H9 (cell line): ENCODE measurements at regions not wholly inside any gene's neighbourhood (a gene's known extent, or its start where the extent isn't known, plus 50 kb on each side); places are given as distances from the start of the nearest gene placed in this dataset.

Experiments used
- DNase-seq: peaks from one replicate; pipeline ENCODE4 v3.0.0-alpha.2; 2017
- H2AFZ ChIP-seq: one replicate; pipeline ENCODE4 v1.6.1; 2013; ENCODE audit warnings: mild to moderate bottlenecking, low read length, control low read depth, moderate library complexity
- H2AK5ac ChIP-seq: 2 replicates; pipeline ENCODE4 v1.6.1; 2013; ENCODE audit warnings: low read length, control low read depth, mixed read lengths; ENCODE audit not compliant: insufficient read length
- H2BK120ac ChIP-seq: one replicate; pipeline ENCODE4 v1.6.1; 2013; ENCODE audit warnings: low read depth, mild to moderate bottlenecking, low read length, control low read depth, inconsistent platforms; ENCODE audit not compliant: poor library complexity, severe bottlenecking
- H2BK12ac ChIP-seq: 2 replicates; pipeline ENCODE4 v1.6.1; 2013; ENCODE audit warnings: low read length, control low read depth, mixed read lengths, low read depth; ENCODE audit not compliant: insufficient read length
- H2BK15ac ChIP-seq: 2 replicates; pipeline ENCODE4 v1.6.1; 2013; ENCODE audit warnings: low read depth, low read length, control low read depth
- H2BK20ac ChIP-seq: one replicate; pipeline ENCODE4 v1.6.1; 2013; ENCODE audit warnings: low read depth, mild to moderate bottlenecking, low read length, control low read depth, inconsistent platforms; ENCODE audit not compliant: poor library complexity, severe bottlenecking
- H2BK5ac ChIP-seq: 2 replicates; pipeline ENCODE4 v1.6.1; 2013; ENCODE audit warnings: low read length, control low read depth, mixed read lengths; ENCODE audit not compliant: insufficient read length
- H3K14ac ChIP-seq: 2 replicates; pipeline ENCODE4 v1.6.1; 2013; ENCODE audit warnings: low read length, control low read depth; ENCODE audit not compliant: insufficient read depth
- H3K18ac ChIP-seq: 2 replicates; pipeline ENCODE4 v1.6.1; 2013; ENCODE audit warnings: low read depth, mild to moderate bottlenecking, mixed read lengths, low read length, control low read depth; ENCODE audit not compliant: insufficient read length
- H3K23ac ChIP-seq: 2 replicates; pipeline ENCODE4 v1.6.1; 2013; ENCODE audit warnings: low read length, control low read depth, mixed read lengths, low read depth; ENCODE audit not compliant: insufficient read length
- H3K23me2 ChIP-seq: 2 replicates; pipeline ENCODE4 v1.6.1; 2013; ENCODE audit warnings: low read depth, mild to moderate bottlenecking, mixed read lengths, low read length, control low read depth; ENCODE audit not compliant: insufficient read length, poor library complexity, severe bottlenecking
- H3K27ac ChIP-seq: 2 replicates; pipeline ENCODE4 v1.5.1; 2013; ENCODE audit warnings: low read length, control low read depth, mixed read lengths, low read depth; ENCODE audit not compliant: insufficient read length
- H3K27me3 ChIP-seq: 2 replicates; pipeline ENCODE4 v1.6.1; 2013; ENCODE audit warnings: low read length, control low read depth, inconsistent platforms; ENCODE audit not compliant: insufficient read depth
- H3K4ac ChIP-seq: 2 replicates; pipeline ENCODE4 v1.6.1; 2013; ENCODE audit warnings: low read depth, mild to moderate bottlenecking, control low read depth, inconsistent platforms, low read length, moderate library complexity
- H3K4me1 ChIP-seq: 2 replicates; pipeline ENCODE4 v1.6.1; 2013; ENCODE audit warnings: low read length, control low read depth, inconsistent platforms; ENCODE audit not compliant: insufficient read depth
- H3K4me2 ChIP-seq: 2 replicates; pipeline ENCODE4 v1.6.1; 2013; ENCODE audit warnings: low read length, control low read depth, mixed read lengths; ENCODE audit not compliant: insufficient read length, insufficient read depth
- H3K56ac ChIP-seq: 2 replicates; pipeline ENCODE4 v1.6.1; 2013; ENCODE audit warnings: low read depth, mild to moderate bottlenecking, mixed read lengths, low read length, control low read depth; ENCODE audit not compliant: insufficient read length
- H3K79me1 ChIP-seq: 2 replicates; pipeline ENCODE4 v1.6.1; 2013; ENCODE audit warnings: low read depth, mild to moderate bottlenecking, moderate library complexity, low read length, control low read depth, inconsistent platforms; ENCODE audit not compliant: insufficient read depth, poor library complexity, severe bottlenecking
- H3K79me2 ChIP-seq: 2 replicates; pipeline ENCODE4 v1.6.1; 2013; ENCODE audit warnings: low read length, control low read depth, inconsistent platforms; ENCODE audit not compliant: insufficient read depth
- H3K9ac ChIP-seq: 2 replicates; pipeline ENCODE4 v1.6.1; 2013; ENCODE audit warnings: low read length, control low read depth, mixed read lengths; ENCODE audit not compliant: insufficient read length; ENCODE audit errors: extremely low read depth
- H3K9me3 ChIP-seq: one replicate; pipeline ENCODE4 v1.6.1; 2013; ENCODE audit warnings: low read depth, low read length, inconsistent platforms; ENCODE audit not compliant: control insufficient read depth
- H3T11ph ChIP-seq: one replicate; pipeline ENCODE4 v1.6.1; 2013; ENCODE audit warnings: mild to moderate bottlenecking, low read length, control low read depth, inconsistent platforms
- H4K20me1 ChIP-seq: one replicate; pipeline ENCODE4 v1.6.1; 2013; ENCODE audit not compliant: control insufficient read depth, insufficient read length, insufficient read depth
- H4K5ac ChIP-seq: 2 replicates; pipeline ENCODE4 v1.6.1; 2013; ENCODE audit warnings: low read depth, mild to moderate bottlenecking, mixed read lengths, low read length, control low read depth; ENCODE audit not compliant: insufficient read length
- H4K8ac ChIP-seq: replicated peaks from 2 replicates; pipeline ENCODE4 v1.6.1; 2013; ENCODE audit warnings: low read length, control low read depth, mixed read lengths, low read depth; ENCODE audit not compliant: insufficient read length
- H4K91ac ChIP-seq: 2 replicates; pipeline ENCODE4 v1.6.1; 2013; ENCODE audit warnings: low read depth, mild to moderate bottlenecking, moderate library complexity, mixed read lengths, low read length, control low read depth; ENCODE audit not compliant: insufficient read length
- H3K27ac Mint-ChIP-seq, 3 experiments: 2 replicates in 2 of 3; 3 replicates in 1 of 3; pipeline ENCODE4 v1.8.0; 2020 to 2021; ENCODE audit warnings: mixed read lengths in 3 of 3, mild to moderate bottlenecking in 1 of 3, moderate library complexity in 1 of 3
- H3K27me3 Mint-ChIP-seq: 2 replicates; pipeline ENCODE4 v1.8.0; 2021; ENCODE audit warnings: low read depth, mild to moderate bottlenecking, moderate library complexity, mixed read lengths
- H3K36me3 Mint-ChIP-seq, 3 experiments: 2 replicates in 2 of 3; 3 replicates in 1 of 3; pipeline ENCODE4 v1.8.0; 2020 to 2021; ENCODE audit warnings: low read depth in 3 of 3, mixed read lengths in 3 of 3; ENCODE audit not compliant: insufficient read depth in 1 of 3
- H3K4me1 Mint-ChIP-seq, 2 experiments: 2 replicates each; pipeline ENCODE4 v1.8.0; 2020; ENCODE audit warnings: mixed read lengths in 2 of 2
- H3K4me3 Mint-ChIP-seq, 2 experiments: 2 replicates in 1 of 2; 3 replicates in 1 of 2; pipeline ENCODE4 v1.8.0; 2020 to 2021; ENCODE audit warnings: mild to moderate bottlenecking in 2 of 2, mixed read lengths in 2 of 2, moderate library complexity in 1 of 2
- H3K9me3 Mint-ChIP-seq, 2 experiments: 2 replicates in 1 of 2; 3 replicates in 1 of 2; pipeline ENCODE4 v1.8.0; 2020; ENCODE audit warnings: mild to moderate bottlenecking in 2 of 2, mixed read lengths in 2 of 2, moderate library complexity in 1 of 2
- TF ChIP-seq, protein P1 (sequence below): fragments of 200-600 bp; sonication (generic); conservative IDR thresholded peaks from 3 replicates; pipeline ENCODE4 v1.8.0; 2021; ENCODE audit warnings: antibody characterized with exemption, mild to moderate bottlenecking

DNA sequence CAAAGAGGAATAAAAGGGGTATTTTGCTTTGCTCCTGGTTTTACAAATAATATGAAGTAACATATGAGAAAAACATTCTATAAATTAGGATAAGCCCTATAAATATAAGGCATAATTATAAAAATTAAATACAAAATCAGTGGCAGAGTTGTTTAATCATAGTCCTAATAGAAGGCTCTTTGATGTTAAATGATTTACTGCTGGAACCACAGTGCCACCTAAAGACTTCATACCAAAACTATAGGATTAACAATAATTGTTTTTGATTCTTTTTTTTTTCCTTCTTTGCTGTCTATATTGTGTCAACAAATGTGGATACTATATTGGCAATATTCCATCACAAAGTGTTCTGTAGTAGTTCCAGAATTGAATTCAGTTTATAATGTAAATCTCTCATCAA is 837.7 kb upstream of the SLC39A10 start:
- no peak for DNase-seq
- Histone ChIP-seq H2AFZ (no peak overlapping the region), H3K23me2 (no peaks in the 10 kb centered on the region), H2AK5ac (no peak overlapping the region), H3K14ac (no peak overlapping the region), H3K79me1 (no peaks in the 10 kb centered on the region), H3K4me1 (no peaks in the 10 kb centered on the region), H4K91ac (no peak overlapping the region), H4K5ac (no peak overlapping the region), H3K4me2 (no peak overlapping the region), H3K27ac (no peak overlapping the region), H2BK15ac (no peak overlapping the region), H3K9me3 (no peaks in the 10 kb centered on the region), H3K27me3 (no peaks in the 10 kb centered on the region), H4K20me1 (no peaks in the 10 kb centered on the region), H3K79me2 (no peaks in the 10 kb centered on the region), H2BK120ac (no peak overlapping the region), H2BK12ac (no peak overlapping the region), H3T11ph (no peak overlapping the region), H3K4ac (no peak overlapping the region), H2BK20ac (no peak overlapping the region), H2BK5ac (no peak overlapping the region), H3K56ac (no peak overlapping the region), H3K18ac (no peak overlapping the region), H4K8ac (no peak overlapping the region), H3K23ac (no peak overlapping the region), H3K9ac (no peak overlapping the region)
- Mint-ChIP-seq H3K4me3 (no peak overlapping the region), H3K9me3 (no peaks in the 10 kb centered on the region), H3K36me3 (no peaks in the 10 kb centered on the region), H3K27ac (no peak overlapping the region), H3K4me1 (no peaks in the 10 kb centered on the region), H3K27me3 (no peaks in the 10 kb centered on the region)
- TF ChIP-seq, protein P1, sequence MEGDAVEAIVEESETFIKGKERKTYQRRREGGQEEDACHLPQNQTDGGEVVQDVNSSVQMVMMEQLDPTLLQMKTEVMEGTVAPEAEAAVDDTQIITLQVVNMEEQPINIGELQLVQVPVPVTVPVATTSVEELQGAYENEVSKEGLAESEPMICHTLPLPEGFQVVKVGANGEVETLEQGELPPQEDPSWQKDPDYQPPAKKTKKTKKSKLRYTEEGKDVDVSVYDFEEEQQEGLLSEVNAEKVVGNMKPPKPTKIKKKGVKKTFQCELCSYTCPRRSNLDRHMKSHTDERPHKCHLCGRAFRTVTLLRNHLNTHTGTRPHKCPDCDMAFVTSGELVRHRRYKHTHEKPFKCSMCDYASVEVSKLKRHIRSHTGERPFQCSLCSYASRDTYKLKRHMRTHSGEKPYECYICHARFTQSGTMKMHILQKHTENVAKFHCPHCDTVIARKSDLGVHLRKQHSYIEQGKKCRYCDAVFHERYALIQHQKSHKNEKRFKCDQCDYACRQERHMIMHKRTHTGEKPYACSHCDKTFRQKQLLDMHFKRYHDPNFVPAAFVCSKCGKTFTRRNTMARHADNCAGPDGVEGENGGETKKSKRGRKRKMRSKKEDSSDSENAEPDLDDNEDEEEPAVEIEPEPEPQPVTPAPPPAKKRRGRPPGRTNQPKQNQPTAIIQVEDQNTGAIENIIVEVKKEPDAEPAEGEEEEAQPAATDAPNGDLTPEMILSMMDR, result peak; percentile 50; the same call in 2 of the 3 replicates
